HL-60 (cell line): ENCODE measurements at regions not wholly inside any gene's neighbourhood (a gene's known extent, or its start where the extent isn't known, plus 50 kb on each side); places are given as distances from the start of the nearest gene placed in this dataset.

Experiments used
- DNase-seq, 2 experiments: peaks; one replicate each; pipeline ENCODE4 v3.0.0-alpha.2; 2010 to 2020; ENCODE audit warnings: low read depth in 1 of 2, low spot score in 1 of 2
- H3K27ac ChIP-seq: fragments of 250-450 bp; sonication (Bioruptor Pico); replicated peaks from 2 replicates; pipeline ENCODE4 v1.5.1; 2020; ENCODE audit warnings: mild to moderate bottlenecking, moderate library complexity
- H3K27me3 ChIP-seq: fragments of 250-450 bp; sonication (Bioruptor Pico); 2 replicates; pipeline ENCODE4 v1.5.1; 2021; ENCODE audit warnings: mild to moderate bottlenecking, moderate library complexity; ENCODE audit not compliant: insufficient read depth, poor library complexity, severe bottlenecking
- H3K4me3 ChIP-seq: replicated peaks from 2 replicates; pipeline ENCODE4 v1.5.1; 2011; ENCODE audit warnings: mild to moderate bottlenecking, control low read depth, low read length; ENCODE audit not compliant: insufficient read depth
- GABPA ChIP-seq: IDR thresholded peaks from 2 replicates; pipeline ENCODE4 v1.6.1; 2012; ENCODE audit warnings: low read depth
- POLR2AphosphoS5 ChIP-seq: IDR thresholded peaks from 2 replicates; pipeline ENCODE4 v1.6.1; 2012; ENCODE audit warnings: low read depth
- SPI1 ChIP-seq: IDR thresholded peaks from 2 replicates; pipeline ENCODE4 v1.6.1; 2012; ENCODE audit warnings: low read depth, mild to moderate bottlenecking, borderline replicate concordance
- TF ChIP-seq, protein P1 (sequence below): IDR thresholded peaks from one replicate; pipeline ENCODE4 v1.5.1; 2011; ENCODE audit warnings: low read length, control low read depth, inconsistent platforms; ENCODE audit not compliant: insufficient read depth
- TF ChIP-seq, protein P2 (sequence below): IDR thresholded peaks from 2 replicates; pipeline ENCODE4 v1.6.1; 2012; ENCODE audit warnings: low read depth; ENCODE audit not compliant: insufficient replicate concordance

DNA sequence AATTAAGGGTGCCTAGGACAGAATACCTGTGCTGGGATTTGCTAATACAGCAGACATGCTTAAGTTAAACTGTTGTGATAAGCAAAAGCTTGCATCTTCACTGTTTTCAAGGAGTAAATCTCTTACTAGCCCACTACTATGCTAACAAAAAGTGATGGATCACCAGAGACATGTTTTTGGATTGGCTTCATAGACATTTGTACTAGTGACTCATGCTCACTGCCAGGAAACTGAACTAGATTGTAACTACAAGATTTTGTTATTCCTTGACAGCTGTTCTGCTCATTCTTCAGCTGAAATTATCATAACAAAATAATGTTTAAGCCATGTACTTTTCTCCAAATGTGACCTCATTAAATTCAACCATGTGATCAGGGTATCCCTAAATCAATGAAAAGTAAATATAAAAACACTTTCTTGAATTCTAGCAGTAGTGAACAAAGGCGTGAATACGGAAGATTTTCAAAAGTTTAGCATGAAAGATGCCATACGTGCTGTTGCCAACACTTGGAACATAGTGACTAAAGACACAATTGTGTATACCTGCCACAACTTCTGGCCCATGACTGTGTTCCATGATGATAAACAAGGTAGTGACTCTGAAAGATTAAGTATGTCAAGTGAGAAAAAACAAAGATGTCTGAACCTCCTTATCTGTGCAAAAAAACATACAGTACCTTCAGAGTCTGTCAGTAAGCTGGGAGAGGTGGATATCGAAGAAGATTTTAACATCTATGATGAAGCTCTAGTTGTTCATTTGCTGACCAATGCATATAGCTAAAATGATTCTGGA is 154.0 kb downstream of the BTC start:
- Histone ChIP-seq H3K4me3 (no peak overlapping the region), H3K27ac (no peak overlapping the region), H3K27me3 (no peaks in the 10 kb centered on the region)
- DNase-seq, result no peak
- TF ChIP-seq SPI1, result no peak

DNA sequence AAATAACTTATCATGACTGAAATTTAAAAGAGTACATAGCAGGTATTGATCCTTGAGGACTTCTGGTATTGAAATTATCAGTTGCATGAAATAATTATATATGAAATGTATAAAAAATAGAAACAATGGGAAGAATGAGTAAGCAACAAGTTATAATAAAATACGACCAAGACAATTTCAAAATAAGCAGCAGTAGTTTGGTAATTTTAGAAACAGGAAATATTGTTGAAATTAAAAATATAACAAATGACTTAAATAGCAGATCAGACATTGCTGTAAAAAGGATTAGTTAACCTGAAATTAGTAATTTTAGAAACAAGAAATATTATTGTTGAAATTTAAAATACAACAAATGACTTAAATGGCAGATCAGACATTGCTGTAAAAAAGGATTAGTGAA is 152.3 kb downstream of the BTC start:
- TF ChIP-seq, protein P1, sequence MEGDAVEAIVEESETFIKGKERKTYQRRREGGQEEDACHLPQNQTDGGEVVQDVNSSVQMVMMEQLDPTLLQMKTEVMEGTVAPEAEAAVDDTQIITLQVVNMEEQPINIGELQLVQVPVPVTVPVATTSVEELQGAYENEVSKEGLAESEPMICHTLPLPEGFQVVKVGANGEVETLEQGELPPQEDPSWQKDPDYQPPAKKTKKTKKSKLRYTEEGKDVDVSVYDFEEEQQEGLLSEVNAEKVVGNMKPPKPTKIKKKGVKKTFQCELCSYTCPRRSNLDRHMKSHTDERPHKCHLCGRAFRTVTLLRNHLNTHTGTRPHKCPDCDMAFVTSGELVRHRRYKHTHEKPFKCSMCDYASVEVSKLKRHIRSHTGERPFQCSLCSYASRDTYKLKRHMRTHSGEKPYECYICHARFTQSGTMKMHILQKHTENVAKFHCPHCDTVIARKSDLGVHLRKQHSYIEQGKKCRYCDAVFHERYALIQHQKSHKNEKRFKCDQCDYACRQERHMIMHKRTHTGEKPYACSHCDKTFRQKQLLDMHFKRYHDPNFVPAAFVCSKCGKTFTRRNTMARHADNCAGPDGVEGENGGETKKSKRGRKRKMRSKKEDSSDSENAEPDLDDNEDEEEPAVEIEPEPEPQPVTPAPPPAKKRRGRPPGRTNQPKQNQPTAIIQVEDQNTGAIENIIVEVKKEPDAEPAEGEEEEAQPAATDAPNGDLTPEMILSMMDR, result no peak
- TF ChIP-seq POLR2AphosphoS5, result no peak
- TF ChIP-seq GABPA, result no peak
- TF ChIP-seq SPI1, result no peak
- TF ChIP-seq, protein P2, sequence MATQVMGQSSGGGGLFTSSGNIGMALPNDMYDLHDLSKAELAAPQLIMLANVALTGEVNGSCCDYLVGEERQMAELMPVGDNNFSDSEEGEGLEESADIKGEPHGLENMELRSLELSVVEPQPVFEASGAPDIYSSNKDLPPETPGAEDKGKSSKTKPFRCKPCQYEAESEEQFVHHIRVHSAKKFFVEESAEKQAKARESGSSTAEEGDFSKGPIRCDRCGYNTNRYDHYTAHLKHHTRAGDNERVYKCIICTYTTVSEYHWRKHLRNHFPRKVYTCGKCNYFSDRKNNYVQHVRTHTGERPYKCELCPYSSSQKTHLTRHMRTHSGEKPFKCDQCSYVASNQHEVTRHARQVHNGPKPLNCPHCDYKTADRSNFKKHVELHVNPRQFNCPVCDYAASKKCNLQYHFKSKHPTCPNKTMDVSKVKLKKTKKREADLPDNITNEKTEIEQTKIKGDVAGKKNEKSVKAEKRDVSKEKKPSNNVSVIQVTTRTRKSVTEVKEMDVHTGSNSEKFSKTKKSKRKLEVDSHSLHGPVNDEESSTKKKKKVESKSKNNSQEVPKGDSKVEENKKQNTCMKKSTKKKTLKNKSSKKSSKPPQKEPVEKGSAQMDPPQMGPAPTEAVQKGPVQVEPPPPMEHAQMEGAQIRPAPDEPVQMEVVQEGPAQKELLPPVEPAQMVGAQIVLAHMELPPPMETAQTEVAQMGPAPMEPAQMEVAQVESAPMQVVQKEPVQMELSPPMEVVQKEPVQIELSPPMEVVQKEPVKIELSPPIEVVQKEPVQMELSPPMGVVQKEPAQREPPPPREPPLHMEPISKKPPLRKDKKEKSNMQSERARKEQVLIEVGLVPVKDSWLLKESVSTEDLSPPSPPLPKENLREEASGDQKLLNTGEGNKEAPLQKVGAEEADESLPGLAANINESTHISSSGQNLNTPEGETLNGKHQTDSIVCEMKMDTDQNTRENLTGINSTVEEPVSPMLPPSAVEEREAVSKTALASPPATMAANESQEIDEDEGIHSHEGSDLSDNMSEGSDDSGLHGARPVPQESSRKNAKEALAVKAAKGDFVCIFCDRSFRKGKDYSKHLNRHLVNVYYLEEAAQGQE, result no peak
- DNase-seq, result no peak
- H3K4me3 ChIP-seq, result no peak overlapping the region
- H3K27me3 ChIP-seq, result no peaks in the 10 kb centered on the region
- H3K27ac ChIP-seq, result no peak overlapping the region

DNA sequence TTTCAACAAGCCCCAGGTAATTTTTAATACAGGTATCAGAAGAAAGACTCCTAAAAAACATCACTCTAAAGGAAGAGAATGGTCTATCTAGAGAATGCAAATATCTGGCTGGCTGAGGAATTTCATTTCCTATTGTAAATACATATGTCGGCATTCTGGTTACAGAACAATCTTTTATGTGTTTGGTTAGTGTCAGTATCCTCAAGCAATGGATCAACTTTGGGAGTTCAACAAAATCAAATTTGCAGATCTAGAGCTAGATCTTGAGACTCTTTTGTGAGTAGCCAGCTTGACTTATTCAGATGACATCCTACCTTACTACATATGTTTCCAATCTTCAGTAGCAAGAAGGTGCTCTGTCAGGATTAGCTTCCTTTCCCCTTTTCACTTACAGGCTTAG is 145.1 kb downstream of the BTC start:
- H3K4me3 ChIP-seq, result no peak overlapping the region
- no peak for DNase-seq
- no peaks in the 10 kb centered on the region for H3K27me3 ChIP-seq
- TF ChIP-seq POLR2AphosphoS5, result no peak
- H3K27ac ChIP-seq, result no peak overlapping the region

DNA sequence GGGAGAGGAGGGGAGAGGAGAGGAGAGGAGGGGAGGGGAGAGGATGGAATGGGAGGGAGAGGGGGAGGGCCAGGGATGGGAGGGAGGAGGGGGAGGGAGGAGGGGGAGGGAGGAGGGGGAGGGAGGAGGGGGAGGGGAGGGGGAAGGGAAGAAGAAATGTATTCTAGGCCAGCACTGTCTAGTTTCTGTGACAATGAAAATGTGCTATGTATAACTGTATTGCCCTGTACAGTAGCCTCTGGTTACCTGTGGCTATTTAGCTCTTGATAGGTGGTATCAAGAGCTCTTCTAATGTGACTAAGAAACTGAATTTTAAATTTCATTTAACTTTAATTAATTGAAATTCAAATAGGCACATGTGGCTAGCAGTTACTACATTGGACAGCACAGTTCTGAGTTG is 143.1 kb downstream of the BTC start:
- Histone ChIP-seq H3K27me3 (no peaks in the 10 kb centered on the region), H3K27ac (no peak overlapping the region), H3K4me3 (no peak overlapping the region)
- TF ChIP-seq, protein P2, result no peak
- TF ChIP-seq POLR2AphosphoS5, result no peak
- no peak for TF ChIP-seq GABPA
- TF ChIP-seq, protein P1, result no peak
- TF ChIP-seq SPI1, result no peak
- DNase-seq, result no peak
